CD4-positive, alpha-beta T cell treated with Interleukin-4 for 4 hours (primary cell): ENCODE measurements at regions not wholly inside any gene's neighbourhood (a gene's known extent, or its start where the extent isn't known, plus 50 kb on each side); places are given as distances from the start of the nearest gene placed in this dataset.
"Not testable (repeated sequence)": the region's sequence is repeated elsewhere in the genome, so short reads cannot be mapped to it uniquely, and the experiment has no call there.

Experiments used
- DNase-seq: peaks from one replicate; pipeline ENCODE4 v3.0.0-alpha.2; 2020

DNA sequence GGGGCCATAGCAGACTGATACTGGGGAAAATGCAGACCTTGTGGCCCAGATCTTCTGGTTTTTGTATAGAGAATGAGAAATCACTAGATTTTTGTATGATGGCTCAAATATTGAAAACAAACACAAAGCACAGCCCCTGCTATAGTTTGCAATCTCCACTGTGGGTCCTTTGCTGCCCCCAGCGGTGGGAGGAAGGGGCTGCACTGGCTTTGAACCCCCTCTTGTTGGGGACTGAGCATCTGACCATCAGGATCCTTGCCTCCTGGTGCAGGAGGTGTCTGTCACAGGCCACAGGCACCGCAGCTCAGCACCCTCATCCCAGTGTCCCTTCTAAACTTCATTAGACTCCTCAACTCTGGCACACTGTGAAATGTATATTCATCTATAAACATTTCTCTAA lies 252.3 kb downstream of the BCL2L11 start:
- not testable (repeated sequence) for DNase-seq

DNA sequence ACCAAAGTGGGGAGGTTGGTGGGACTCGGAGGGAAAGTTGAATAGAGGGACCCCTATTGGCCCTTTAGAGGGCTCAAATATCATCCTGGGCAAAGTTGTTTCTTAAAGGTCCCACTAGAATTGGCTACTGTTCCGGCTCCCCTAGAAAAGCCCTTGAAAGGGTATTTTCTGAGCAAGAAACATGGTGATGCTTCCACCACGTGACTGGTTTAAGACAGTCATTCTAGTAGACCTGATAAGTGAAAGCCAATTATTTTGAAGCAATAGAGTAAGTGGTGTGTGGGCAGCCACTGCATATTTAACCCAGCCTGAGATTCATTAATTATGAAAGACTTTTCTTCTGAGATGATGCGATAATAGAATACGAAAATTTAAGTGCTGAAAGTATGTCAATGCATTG lies 253.3 kb downstream of the BCL2L11 start:
- not testable (repeated sequence) for DNase-seq

DNA sequence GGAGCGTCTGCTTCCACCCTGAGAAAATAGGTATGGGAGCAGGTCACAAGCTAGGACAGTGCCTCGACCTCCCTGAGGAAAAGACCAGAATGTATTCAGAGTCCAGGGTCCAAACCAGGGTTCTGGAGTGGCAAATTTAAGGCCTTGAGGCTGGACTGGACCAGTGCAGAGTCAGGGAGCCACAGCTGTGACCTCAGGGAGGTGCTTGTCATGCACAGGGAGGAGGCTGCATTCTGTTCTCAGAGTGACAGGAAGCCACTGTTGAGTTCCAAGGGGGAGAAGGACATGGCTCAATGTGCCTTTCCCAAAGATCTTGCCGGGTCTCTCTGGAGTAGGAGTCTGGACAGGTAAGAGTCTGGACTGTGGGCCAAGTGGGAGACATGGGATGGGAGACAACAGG lies 254.0 kb downstream of the BCL2L11 start:
- DNase-seq, result not testable (repeated sequence)

DNA sequence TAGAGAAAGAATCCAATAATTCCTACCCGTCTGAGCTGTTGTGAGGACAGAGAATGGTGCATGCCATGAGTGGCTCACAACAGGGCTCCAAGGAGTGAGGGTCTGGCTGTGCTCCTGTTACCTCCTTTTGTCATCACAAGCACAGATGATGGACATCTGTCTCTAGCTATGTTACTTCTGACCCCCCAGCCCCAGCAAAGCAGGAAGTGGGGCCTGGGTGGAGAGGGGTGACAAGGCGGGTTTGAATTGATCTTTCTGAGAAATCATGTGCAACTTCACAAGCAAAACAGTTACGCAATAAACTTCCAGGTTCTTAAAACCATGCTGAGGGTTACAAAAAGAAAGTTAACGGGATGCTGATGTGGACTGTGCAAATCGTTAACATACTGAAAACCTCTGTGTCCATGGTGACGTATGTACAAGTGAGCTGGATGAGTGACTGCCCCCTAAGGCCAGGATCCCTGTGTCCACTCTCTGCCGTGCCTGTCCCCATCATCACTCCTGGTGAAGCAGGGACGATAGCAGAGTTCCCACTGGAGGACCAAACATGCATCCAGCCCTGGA lies 254.7 kb downstream of the BCL2L11 start:
- not testable (repeated sequence) for DNase-seq

DNA sequence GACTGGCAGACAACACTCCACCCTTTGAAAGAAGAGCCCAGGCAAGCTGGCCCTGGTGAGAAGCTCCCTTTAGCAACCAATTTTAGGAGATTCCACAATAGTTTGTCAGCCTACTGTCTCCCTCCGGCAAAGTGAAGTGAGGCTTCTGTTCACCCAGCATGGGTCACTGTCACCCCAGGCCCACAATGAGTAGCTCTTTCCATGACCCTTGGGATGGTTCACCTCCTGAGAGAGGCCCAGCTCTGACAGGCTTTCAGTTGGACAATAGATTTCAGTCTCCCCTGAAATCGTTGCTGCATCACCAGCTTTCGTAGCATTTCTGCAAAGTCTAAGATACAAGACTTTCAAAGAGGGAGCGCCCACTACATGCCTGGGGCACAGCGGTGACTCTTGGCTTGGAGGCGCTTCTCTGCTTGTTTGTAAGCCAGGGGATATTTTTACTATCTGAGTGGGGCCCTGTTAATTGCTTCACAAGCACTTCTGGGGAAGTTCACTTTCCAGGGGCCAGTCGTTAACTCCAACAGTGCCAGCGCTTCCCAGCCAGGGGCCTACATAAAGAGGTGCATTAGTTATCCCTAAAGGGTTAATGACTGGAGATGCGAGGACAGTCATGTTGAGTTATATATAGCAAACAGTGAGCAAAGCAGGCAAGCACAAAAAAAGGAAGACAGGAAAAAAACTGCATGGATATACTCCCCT lies 255.7 kb downstream of the BCL2L11 start:
- DNase-seq, result not testable (repeated sequence)

DNA sequence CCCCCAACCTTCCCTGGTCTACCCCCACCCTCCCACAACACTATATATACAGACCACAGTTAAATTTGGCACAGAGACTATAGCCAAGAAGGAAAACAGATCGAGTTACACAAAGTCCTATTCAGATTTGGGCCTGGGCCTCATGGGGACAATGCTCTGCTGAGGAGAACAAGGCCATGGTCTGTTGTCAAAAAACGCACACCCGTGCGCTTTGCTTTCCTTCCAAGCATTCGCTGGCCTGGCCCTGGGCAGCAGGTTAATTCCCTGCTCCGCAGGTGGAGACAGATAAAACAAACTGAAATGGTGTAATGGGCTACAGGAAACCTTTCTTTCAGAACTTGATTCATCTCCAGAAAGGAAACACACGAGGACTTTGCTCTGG lies 256.2 kb downstream of the BCL2L11 start:
- not testable (repeated sequence) for DNase-seq

DNA sequence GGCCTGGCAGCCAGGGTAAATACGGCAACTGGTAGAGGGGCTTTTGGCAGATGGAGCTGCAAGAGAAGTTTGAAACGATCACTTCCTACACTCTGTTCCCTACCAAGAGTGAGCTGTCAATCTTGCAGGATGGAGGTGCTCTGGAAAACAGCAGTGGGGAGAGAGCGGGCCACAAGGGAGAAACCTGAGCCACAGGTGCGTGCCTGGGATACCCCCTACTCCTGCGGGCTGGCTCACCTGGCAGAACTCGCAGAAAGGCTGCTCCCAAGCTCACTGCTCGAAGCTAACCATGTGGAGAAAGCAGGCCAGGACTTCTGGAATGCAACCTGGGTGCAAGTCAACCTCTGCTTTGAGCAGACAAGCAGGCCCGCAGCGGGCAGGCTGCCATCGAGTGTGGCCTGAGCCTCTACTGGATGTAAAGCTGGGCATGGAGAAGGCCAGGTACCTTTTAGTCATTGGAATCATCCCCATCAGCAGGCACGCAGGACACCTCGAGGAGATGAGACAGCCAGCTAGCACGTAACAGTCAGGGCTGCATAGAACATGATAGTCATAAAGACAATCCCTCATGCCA lies 256.8 kb downstream of the BCL2L11 start:
- not testable (repeated sequence) for DNase-seq

DNA sequence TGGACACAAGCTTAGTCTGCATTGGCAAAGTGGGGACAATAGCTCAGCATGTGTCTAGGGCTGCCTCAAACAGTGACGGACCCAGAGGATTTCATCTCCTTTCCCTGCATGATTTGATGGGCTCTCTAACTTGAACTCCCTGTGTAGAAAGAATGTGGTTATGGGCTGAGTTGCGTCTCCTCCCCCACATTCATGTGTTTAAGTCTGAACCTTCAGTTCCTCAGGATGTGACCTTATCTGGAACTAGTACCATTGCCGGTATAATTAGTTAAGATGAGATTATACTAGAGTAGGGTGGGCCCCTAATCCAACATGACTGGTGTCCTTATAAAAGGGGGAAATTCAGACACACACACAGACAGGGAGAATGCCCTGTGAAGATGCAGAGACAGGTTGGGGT lies 257.6 kb downstream of the BCL2L11 start:
- DNase-seq, result not testable (repeated sequence)

DNA sequence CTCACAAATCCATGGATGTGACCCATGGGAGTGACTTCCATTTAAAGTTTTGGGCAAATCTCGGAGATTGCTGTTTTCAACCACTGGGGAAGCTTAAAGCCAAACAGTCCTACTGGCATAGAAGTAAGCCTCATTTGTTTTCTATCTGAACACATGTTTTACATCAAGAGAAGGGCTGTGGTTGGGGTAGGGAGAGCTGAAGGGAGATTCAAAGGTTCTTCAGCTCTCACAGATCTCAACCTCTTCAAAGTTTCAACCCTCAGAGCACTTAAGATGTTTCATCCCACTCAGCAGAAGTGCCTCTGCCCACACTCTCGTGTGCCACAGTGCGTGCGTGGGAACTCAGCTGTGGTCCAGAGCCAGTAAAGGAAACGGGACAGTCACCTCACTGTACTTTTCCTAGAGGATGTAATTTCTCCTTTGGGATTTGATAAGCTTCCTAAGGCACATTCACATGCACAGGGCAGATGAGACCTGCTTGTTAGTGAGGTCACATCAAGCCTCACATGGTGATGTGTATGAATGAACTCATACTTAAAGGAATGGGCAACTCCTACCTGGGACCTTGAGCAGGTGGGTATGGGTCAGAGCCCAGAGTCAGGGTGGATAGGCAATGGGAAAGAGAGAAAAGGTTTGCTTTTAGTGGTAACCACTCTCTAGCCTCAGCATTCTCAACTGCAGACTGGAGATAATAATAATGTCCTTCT lies 260.2 kb downstream of the BCL2L11 start:
- DNase-seq, result not testable (repeated sequence)

DNA sequence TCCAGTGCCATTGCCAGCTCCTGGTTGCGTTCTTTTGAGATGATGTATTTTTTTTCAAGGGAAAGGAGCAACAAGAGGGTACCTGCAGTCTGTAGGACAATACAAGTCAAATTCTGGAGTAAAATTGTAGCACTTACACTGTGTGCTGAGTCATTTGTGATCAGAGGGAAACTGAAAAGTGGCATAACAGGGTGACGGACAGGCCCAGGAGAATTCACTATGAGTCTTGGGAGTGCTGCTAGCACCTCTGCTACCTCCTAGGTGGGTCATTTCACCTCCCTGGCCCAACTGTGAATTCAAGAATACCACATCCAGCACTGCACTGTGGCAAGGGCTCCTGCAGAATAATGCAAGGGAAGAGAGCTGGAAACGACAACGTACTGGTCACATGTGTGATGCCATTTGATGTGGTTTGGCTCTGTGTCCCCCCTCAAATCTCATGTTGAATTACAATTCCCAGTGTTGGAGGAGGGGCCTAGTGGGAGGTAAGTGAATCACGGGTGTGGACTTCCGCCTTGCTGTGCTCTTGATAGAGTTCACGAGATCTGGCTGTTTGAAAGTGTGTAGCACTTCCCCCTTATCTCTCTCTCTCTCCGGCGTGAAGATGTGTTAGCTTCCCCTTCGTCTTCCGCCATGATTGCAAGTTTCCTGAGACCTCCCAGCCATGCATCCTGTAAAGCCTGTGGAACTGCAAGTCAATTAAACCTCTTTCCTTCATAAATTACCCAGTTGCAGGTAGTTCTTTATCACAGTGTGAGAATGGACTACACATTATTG lies 261.0 kb downstream of the BCL2L11 start:
- DNase-seq, result not testable (repeated sequence)

DNA sequence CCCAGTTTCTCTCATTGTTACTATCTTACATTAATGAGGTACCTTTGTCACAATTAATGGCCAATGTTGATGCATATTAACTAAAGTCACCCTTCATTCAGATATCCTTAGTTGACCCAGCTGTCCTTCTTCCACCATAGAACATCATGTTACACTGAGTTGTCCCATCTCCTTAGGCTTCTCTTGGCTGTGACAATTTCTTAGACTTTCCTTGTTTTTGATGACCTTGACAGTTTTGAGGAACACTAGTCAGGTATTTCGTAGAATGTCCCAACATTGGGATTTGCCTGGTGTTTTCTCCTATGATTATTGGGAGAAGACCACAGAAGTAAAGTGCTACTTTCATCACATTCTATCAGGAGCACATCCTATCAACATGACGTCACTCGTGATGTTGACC lies 261.8 kb downstream of the BCL2L11 start:
- not testable (repeated sequence) for DNase-seq

DNA sequence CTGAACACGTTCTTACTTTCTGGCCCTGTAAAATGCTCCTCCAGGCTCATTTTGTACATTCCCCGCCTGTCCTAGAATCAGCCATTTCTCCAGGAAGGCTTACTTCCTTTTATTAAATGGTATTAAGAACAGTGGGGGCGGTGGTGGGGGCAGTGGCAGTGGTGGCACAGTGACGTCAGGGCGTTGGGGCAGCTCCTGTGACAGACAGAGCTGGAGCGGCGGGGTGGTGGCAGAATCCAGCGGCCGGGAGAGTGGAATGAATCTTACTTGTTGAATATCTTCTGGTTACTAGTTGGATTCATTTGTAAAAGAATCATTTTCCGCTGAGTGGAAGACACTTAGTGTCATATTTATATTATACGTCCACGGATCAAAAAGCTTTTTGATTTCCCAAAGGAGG lies 262.6 kb downstream of the BCL2L11 start:
- DNase-seq, result not testable (repeated sequence)

DNA sequence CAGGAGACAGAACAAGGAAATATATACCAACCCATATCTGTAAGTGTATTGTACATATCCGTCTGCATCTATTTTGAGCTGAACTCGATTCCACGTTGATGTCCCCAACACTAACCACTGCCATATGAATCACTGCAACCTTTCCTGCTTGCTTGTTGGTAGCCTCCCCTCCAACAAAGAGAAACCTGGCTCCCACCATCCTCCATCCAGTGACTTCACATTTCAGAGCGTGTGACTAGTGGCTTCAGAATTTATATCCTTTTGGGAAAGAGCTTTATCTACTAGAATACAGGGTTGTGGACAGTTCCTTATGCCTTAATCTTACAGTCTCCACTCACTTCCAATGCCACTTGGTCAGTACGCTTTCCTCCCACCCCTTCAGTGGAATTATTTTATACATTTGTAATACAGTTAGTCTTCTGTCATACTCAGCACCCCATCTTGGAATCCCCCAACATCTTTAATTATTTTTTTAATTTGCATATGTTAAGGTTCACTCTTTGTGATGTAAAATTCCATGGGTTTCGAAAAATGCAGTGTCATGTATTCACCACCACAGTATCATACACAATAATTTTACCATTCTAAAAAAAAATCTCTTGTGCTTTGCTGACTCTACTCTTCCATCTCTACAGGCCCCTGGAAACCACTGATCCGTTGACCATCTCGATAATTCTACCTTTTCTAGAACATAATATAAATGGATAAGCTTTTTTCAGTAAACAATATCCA lies 264.7 kb downstream of the BCL2L11 start:
- DNase-seq, result not testable (repeated sequence)

DNA sequence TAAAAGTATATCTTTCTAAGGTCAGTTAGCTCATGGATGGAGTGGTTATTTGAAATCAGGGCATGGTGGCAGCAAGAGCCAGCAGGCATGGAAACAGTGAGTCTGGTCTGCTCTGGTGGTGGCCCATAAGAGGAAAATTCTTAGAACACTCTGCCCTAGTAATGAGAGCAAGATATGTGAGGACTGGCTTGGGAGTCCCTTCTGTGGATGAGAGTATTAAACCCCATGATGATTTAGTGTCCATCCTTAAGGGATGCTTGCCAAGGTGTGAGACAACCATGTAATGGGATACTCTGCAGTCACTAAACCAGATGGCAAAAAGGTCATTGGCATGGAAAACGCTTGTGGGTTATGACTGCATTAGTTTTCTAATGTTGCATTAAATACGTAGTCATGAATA lies 269.9 kb downstream of the BCL2L11 start:
- not testable (repeated sequence) for DNase-seq

DNA sequence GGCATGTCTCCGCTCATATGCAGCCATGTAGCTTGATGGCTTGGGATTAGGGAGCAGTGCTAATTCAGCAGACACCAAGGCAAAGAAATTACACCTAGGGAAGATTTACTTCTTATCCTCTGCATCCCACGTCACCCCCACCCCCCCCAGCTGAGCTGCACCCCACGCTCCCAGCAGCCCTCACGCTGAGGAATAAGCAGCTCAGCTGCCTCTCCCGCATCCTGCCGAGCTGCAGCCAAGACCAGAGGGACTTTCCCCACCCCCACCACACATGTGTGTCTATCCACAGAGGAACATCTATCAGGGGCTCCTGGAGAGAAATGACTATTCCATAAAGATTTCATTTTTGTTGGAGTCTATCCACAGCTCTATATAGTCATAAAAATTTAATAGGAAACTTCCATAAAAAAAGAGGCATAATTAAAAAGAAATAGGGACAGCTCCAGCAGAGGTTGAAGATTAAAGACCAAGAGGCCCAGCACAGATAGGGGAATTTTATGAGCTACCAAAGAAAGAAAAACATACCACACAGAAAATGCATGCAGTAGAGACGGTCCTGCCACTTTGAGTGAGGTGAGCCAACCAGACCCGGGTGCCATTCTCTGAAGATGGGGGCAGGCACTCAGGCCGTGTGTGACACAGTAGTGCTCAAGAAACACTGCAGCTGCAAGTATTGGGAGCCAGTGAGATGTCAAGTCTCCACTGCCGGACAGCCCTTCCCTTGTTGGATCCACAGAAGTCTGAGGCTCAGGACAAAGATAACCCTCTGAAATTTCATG lies 274.8 kb downstream of the BCL2L11 start:
- DNase-seq, result peak; percentile 44

DNA sequence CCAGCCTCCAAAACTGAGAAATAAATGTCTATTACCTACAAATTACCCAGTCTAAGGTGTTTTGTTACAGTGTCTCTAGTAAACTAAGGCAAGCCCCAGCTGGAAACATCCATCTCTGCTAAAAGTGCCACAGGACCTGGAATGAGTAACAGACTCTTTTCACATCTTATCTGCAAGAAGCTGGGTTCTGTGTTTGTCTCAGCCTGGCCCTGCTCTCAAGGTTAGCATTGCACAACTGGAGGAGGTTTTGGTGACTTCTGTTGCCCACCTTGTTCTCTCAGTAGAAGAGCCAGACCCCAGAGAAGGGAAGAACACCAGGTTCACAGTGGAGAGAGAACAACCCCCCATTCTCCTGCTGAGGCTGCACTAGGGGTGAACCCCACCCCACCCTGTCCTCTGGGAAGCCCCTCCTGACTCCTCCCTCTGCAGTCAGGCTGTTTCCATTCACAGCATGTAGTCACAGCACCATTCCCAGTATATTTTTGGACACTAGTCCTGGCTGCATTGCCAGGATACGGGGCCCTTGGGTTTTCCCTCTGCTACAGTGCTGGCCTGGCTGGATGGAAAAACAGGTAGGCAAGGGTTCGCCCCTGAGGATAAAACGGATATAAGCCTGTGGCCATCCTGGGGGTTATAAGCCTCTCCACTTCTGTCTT lies 280.0 kb downstream of the BCL2L11 start:
- not testable (repeated sequence) for DNase-seq

DNA sequence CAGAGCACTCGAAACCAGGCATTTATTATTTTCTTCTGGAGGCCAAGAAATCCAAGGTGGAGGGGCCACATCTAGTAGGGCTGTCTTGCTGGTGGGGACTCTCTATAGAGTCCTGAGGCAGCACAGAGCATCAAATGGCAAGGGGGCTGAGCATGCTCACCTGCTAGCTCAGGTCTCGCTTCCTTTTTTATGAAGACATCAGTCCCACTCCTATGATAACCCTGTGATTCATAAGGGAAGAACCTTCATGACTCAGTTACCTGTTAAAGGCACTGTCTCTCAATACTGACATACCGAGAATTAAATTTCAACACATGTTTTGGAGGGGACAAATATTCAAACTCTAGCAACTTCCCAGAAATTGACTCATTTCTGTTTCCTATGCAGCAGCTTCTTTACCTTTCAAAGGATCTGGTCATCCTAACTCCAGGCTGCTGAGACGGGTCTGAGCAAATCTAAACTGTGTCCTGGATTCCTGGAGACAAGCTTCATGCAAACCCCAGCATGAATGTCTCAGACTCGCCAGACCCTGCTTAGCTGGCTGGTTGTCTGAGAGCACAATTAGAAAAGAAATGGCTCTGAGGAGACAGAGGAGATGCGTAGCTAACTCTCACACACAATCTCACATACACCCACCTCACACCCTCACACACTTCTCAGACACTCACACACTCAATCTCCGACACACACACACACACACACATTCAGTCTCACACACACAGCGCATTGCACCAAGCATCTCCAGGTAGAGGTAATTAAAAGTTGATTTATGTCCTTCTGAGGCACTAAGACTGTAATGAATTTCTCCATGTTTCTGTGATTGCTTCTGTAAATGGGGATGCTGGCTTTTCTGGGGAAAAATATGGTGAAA lies 280.8 kb downstream of the BCL2L11 start:
- DNase-seq, result not testable (repeated sequence)

DNA sequence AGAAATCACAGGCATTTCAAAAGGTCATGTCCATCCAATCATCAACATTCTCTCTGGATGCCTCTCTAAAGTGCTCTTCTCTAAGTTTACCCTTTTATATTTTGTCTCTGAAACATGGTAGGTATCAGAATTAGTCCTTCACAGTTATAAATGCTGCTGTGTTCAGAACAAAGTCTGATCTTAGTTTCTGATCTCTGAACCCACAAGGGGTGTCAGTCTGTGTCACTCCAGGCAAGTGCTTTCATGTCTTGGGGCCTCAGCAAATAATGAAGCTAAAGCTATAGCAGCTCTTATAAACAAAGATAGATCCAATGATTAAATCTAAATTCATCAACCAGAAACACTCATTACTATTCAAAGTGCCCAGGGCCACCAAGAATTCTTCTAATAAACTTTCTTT lies 281.7 kb downstream of the BCL2L11 start:
- not testable (repeated sequence) for DNase-seq

DNA sequence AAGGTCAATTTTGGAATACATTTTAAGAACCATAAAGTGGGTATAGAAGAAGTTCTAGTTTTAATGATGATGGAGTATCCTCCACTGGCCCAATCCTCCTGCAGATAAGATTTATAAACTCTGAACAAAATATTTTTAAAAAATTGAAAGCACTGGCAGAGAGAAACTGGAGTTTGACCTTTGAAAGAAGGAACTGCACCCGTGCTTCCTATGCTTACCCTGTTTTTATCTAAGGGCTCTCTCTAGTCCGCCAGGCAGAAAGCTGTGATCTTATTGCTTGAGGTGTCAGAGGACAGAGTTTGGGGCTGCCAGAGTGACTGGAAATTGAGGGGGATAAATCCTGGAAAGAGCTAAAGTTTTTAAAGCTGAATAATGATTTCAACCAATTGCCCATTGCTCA lies 282.6 kb downstream of the BCL2L11 start:
- not testable (repeated sequence) for DNase-seq

DNA sequence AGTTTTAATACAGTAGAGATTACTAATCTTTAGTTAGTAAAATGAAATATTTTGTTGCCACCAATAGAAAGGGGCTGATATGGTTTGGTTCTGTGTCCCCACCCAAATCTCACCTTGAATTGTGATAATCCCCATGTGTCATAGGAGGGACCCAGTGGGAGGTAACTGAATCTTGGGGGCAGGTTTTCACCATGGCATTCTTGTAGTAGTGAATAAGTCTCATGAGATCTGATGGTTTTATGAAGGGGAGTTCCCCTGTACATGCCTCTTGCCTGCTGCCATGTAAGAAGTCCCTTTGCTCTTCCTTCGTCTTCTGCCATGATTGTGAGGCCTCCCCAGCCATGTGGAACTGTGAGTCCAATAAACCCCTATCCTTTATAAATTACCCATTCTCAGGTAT lies 285.9 kb downstream of the BCL2L11 start:
- DNase-seq, result not testable (repeated sequence)
